Coronary artery (tissue), 2 donors: ENCODE measurements at regions not wholly inside any gene's neighbourhood (a gene's known extent, or its start where the extent isn't known, plus 50 kb on each side); places are given as distances from the start of the nearest gene placed in this dataset.
A peak's percentile ranks its signal among the peaks of the same experiment; 100 is the strongest.
"Not testable (repeated sequence)": the region's sequence is repeated elsewhere in the genome, so short reads cannot be mapped to it uniquely, and the experiment has no call there.

Experiments used
- DNase-seq: peaks from one replicate; pipeline ENCODE4 v3.0.0-alpha.2; 2017; ENCODE audit warnings: low spot score
- H3K27ac ChIP-seq, 2 donors: fragments of 200-600 bp; sonication (generic); one replicate each; pipeline ENCODE4 v1.5.1; 2016 to 2019
- H3K4me3 ChIP-seq: fragments of 200-600 bp; sonication (generic); 2 replicates; pipeline ENCODE4 v1.5.1; 2016; ENCODE audit warnings: mild to moderate bottlenecking, moderate library complexity
- TF ChIP-seq, protein P1 (sequence below): fragments of 200-600 bp; sonication (generic); IDR thresholded peaks from one replicate; pipeline ENCODE4 v1.5.1; 2019; ENCODE audit warnings: antibody characterized with exemption

DNA sequence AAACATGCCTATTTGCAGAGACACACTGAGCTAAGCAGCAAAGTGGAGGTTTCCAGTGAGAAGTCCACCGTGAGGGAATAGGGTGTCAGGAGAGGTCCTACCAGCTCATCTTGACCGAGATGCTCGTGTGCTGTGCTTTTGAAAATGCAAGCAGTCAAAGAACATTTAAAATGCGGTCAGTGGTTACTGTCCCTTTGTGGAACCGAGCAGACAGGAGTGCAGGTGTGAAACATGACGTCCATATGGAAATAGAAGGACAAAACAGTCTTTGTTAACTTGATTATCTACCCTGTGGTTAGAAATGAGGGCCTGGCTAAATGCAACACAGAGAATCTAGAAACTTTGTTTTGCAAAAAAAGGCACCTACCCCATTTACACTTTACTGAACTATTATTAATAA is 473.3 kb downstream of the SPATA31A6 start:
- H3K27ac ChIP-seq, DNase-seq, H3K4me3 ChIP-seq: not testable (repeated sequence)

DNA sequence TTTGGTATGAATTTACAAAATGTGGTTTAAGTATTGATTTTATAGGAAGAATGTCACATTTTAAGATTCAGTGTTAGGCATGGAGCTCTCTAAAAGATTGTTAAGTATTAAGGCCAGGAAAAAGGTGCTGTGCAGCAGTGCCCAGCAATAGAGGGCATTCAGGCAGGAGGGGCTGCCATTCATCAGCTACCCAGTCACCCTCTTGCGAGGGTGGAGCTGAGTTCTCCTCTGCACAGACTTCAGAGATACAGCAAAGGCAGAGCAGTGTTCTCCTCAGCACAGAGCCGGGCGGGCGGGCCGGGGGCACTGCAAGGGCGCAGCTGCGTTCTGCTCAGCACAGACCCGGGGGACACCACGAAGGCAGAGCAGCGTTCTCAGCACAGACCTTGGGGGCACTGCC is 474.0 kb downstream of the SPATA31A6 start:
- not testable (repeated sequence) for H3K27ac ChIP-seq, DNase-seq, H3K4me3 ChIP-seq

DNA sequence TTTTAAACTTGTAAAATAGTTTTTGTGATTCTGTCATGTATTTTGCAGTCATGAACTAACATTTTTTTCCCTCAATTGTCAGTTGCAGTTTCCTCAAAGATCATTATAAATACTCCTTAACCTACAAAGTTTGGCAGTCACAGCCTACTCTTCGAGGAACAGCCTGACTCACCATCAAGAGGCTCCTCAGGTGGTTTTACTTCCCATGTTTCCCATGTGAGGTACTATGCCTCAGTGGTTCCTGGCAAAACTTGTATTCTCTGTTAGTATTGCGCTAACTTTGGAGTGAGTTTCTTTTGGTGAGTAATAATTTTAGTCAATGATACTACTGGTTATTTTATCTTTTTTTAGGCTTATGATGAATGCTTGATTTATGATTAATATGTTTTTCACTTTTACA is 513.7 kb downstream of the SPATA31A6 start:
- H3K4me3 ChIP-seq, H3K27ac ChIP-seq, DNase-seq: not testable (repeated sequence)

DNA sequence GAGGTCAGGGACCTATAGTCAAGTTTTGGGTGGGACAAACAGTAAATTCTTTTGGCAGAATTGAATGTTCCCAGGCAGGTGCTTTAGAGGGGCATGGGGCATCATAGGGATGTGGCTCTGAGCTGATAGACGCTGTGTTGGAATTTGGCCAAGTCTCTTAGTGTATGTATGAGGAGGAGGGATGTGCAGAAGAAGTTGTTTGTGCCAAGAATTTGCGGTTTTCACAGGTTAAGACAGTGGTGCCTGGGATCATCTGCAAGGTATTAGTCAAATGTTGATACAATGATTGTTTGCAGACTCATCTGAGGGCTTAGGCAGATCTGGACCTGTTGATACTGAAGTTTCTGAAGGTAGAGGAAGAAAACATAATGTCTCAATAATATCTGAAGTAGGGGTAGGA is 519.4 kb downstream of the SPATA31A6 start:
- DNase-seq, H3K27ac ChIP-seq, H3K4me3 ChIP-seq: not testable (repeated sequence)

DNA sequence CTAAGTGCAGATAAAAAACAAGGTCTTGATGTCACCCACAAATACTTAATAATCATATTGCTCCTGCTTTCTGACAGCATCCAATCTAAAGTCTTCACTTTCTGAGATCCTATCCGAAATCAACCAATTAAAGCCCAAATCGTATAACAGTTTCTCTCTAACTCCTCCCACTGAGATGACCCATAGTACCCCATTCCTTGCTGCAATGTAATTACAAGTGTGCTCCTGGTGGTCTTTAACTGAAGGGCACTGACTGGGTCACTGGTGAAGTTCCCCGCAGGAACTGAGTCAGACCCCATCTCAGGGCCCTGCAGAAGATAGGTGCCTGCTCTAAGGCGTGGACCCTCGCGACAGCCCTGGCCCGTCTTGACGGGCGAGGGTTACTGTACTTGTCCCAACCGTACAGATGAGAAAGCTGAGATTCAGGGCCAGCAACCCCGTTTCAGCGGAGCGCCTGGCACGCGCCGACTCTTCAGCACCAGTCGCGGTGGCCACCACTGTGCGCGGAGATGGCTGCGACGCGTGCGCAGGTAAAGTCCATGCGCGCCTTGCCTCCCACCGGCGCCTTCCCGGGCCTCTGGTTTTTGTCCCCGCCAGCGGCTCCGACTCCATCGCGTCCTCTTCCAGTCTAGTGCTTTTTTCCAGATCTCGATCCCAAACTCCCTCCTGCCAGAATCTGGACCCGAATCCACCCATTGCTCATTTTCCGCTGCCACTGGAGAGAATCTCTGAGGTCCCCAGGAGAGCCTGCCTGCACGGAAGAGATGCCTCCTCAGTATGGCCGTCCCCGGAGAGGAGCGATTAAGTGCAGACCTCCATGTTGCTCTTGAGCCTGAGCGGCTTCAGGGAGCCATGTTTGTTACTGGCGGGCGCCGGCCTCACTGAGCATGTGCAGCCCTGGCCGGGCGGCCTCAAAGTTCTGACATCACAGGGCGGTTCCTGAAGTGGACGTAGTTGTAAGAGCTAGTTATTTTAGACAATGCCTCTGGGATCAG is 541.7 kb downstream of the SPATA31A6 start:
- H3K4me3 ChIP-seq, result not testable (repeated sequence)

DNA sequence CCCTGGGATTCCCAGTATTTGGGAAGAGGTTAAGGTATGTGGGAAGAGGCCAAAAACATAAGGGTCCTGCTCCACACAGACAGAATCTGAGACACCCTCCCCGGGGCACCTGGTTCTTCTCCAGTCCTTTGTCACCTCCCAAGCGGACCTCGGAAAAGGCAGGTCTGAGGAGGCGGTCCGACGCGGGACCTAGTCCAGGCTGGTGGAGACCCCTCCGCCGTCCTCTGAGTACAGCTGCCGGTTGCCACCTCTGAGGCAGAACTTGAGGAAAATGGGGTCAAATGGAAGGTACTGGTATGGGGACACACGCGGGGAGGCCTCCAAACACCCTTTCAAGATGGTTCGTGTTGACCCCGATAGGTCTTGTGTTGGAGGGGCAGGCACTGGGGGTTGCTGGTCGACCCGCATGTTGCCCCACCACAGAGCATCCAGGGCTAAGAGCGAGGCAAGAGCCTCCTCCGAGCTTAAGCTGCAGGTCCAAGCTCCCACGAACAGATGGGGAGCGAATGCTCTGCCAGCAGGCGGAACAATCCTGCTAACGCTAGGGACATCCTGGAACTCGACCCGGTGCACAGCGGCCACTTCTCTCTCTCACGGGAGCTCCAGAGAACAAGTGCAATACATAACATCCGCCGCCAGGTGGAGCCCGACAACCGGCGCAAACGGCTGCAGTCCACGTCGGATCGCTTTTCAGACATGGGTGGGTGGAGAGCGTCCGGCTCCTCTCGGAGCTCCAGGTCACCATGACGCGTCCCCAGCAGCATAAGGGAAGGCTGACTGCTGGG is 559.8 kb downstream of the SPATA31A6 start:
- TF ChIP-seq, protein P1, sequence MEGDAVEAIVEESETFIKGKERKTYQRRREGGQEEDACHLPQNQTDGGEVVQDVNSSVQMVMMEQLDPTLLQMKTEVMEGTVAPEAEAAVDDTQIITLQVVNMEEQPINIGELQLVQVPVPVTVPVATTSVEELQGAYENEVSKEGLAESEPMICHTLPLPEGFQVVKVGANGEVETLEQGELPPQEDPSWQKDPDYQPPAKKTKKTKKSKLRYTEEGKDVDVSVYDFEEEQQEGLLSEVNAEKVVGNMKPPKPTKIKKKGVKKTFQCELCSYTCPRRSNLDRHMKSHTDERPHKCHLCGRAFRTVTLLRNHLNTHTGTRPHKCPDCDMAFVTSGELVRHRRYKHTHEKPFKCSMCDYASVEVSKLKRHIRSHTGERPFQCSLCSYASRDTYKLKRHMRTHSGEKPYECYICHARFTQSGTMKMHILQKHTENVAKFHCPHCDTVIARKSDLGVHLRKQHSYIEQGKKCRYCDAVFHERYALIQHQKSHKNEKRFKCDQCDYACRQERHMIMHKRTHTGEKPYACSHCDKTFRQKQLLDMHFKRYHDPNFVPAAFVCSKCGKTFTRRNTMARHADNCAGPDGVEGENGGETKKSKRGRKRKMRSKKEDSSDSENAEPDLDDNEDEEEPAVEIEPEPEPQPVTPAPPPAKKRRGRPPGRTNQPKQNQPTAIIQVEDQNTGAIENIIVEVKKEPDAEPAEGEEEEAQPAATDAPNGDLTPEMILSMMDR, result peak; percentile 59
- H3K4me3 ChIP-seq, H3K27ac ChIP-seq: not testable (repeated sequence)
- peak; percentile 77 for DNase-seq

More for the DNA sequence above, 541.7 kb downstream of the SPATA31A6 start:
- not testable (repeated sequence) for DNase-seq
- H3K27ac ChIP-seq, result peak overlapping the region in 1 of 2 donors; percentile 22

DNA sequence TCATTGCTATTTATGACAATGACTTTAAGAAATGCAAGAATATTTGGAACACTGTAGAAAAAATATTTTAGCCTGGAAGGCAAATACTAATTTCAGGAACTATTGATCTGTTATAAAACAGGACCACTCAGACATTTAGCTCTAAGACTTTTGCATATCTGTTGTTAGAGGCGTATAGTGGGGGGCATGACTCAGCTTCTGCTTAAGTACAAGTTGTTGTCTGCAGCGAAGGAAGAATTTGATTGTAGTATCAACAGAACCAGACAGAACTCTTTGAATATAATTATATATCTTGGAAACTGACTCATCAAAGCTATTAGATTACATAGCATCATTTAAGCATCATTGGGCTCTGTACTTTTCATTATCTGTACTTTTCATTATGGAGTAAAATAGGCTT is 573.8 kb downstream of the SPATA31A6 start:
- not testable (repeated sequence) for H3K27ac ChIP-seq, H3K4me3 ChIP-seq, DNase-seq

DNA sequence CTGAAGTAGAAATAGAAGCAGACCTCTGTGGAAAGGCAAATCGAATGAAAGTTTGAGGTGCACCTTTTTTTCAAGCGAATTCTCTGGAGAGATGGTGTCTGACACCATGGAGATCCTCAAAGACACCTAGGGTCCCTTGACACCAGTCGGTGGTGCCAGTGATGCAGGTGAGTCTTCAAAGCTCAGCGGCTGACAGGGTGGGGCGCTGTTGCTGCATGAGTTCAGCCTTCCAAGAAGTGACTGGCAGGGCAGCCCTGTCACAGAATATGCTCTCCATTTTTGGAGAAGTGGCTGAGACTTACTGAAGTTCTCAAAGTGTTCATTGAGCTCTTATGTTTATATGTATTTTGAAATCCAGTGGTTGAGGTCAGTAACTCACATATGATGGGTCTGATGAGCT is 575.9 kb downstream of the SPATA31A6 start:
- H3K4me3 ChIP-seq, H3K27ac ChIP-seq, DNase-seq: not testable (repeated sequence)

DNA sequence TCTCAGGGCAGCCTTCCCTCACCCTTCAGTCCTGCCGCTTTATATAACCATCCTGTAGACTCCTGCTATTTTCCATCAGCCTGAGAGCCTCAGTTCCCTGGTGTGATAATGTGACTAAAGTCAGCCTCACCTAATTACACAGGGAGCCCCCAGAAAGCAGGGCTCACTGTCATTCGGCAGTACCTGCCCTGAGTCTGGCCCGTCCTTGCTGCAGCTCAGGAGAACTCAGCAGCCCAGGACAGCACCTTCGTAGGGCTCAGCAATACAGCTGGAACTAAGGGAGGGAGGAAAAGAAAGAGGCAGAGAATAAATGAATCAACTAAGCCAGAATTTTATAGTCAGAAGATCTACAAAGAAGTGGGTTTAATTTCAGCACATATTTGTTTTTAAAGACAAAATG is 598.7 kb downstream of the SPATA31A6 start:
- not testable (repeated sequence) for H3K27ac ChIP-seq, DNase-seq, H3K4me3 ChIP-seq

DNA sequence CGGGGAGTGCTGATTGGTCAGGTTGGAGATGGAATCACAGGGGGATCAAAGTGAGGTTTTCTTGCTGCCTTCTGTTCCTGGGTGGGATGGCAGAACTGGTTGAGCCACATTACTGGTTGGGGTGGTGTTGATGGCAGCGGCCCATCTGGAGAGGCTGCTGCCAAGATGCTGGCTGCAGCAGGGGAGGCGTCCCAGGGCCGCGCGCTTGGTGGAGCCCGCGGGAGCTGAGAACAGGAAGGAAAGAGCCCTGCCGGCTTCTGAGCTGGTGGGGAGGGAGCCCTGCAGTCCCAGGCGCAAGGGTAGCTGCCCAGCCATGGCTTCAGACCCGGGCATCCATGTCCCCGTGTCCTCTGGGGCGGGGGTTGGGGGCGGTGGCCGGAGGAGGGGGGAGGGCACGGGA is 609.3 kb downstream of the SPATA31A6 start:
- not testable (repeated sequence) for DNase-seq, H3K27ac ChIP-seq, H3K4me3 ChIP-seq

DNA sequence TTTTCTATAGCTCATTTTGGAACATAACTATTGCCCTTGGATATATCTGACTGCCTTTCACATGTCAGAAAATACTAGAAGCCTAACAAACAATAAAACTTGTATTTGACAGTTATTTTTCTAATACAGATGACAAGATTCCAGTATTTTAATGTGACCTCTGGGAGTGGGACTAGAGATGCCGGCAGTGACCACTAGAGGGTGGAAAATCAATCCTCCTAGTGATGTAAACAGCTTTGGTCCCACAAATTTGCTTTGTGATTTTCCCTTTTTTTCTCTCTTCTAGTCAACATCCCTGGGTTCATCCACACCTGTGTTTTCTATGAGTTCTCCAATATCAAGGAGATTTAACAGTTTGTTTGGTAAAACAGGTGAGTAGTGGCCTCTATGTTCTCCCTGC is 615.1 kb downstream of the SPATA31A6 start:
- DNase-seq, H3K27ac ChIP-seq, H3K4me3 ChIP-seq: not testable (repeated sequence)

DNA sequence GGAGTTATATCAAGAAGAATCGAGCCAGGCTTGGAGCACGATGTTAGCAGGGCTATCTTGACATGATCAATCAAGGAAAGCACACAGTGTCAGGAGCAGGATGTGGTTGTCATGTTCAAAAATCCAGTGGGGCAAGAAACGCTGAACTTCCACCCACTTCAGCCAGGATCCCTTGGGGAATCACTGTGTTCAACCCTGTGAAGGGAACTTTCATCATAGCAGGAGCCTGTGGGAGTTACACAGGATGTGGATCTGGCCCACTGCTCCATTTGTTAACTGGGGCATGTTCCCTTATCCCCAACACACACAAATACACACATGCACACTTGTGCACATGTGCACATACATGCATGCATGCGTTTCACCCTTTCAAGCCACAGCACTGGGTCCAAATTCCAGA is 619.3 kb downstream of the SPATA31A6 start:
- H3K27ac ChIP-seq, H3K4me3 ChIP-seq, DNase-seq: not testable (repeated sequence)

DNA sequence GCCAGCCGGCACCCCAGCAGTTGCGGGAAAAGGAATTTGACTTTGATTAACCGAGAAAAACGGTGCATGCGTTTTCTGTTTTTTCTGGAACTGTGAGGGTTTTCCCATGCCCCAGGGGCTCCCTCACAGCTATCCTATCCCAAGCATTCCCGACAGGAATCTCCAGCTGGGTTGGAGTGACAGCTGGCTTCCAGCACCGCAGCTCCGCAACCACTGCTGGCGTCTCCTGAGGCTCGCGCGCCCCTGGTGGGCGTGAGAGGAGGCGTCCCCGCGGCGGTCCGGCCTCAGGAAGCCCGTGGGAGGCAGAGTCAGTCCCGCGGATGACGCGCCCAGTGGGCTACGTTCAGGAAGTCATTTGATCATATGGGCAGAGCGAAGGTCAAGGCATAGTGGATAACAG is 623.2 kb downstream of the SPATA31A6 start:
- DNase-seq, H3K27ac ChIP-seq, H3K4me3 ChIP-seq: not testable (repeated sequence)

DNA sequence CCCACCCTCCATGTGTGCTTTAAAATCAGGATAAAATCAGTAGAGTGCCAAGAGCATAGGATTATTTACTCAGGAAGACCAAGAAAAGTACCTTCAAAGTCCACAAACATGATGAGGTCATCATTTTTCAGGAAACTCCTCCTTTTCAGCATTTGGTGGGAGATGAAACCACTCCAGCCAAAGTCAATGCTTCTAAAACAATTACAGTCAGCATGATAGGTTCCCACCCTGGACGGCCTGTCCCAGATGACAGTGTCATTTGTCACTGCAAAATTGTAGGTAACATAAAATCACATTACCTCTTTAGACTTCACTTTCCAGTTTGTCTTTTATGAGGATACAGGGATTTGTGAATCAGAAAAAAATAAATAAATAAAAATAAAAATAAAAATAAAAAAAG is 638.0 kb downstream of the SPATA31A6 start:
- H3K4me3 ChIP-seq, H3K27ac ChIP-seq, DNase-seq: not testable (repeated sequence)

DNA sequence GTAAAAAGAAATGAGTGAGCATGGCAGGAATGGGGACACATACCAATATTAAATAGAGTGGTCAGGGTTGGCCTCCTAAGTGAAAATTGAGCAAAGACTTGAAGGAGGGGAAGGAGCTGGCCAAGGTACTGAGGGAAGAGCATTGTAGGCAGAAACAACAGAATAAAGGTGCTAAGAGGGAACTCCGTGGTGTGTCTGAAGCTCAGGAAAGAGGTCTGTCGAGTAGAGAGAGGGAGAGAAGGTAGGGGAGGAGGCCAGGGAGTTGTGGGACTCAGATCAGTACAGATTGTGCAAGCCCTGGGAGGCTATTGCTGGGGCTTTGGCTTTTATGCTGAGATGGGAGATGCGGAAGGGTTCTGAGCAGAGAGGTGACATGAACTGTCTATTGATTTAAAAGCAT is 664.7 kb downstream of the SPATA31A6 start:
- H3K27ac ChIP-seq, DNase-seq, H3K4me3 ChIP-seq: not testable (repeated sequence)

DNA sequence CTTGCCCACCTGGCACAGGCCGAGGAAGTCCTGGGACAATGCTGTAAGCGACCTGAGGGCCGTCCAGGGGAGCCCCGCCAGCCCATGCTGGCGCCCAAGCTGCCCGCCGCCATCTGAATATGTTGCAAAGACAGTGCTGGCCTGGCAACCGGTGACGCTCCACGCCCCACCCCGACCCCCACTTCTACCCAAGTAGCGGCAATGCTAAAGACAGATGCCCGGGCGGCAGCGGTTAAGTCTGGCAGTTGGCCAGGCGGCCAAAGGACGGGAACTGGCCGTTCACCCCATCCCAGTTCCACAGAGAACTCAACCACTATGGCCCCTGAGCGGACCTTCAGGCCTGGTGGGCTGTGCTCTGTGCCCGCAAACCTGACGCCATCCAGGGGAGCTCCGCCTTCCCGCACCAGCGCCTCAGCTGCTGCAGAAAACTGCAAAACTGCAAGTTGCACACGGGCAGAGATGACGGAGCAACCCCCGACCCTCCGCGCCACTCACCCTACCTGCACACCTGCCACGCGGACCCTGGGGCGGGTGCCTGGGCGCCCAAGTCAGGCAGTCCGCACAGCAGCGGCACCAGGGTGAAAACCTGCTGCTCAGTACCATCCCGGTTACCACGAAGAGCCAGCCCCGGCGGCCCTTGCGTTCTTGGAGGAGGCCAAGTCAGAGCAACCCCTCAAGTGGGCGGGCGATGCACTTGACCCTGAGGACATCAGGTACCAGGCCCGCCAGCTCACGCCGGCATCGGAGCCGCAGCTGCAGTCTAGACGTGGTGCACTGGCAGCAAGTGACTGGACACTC is 667.6 kb downstream of the SPATA31A6 start:
- H3K4me3 ChIP-seq, H3K27ac ChIP-seq, DNase-seq: not testable (repeated sequence)

DNA sequence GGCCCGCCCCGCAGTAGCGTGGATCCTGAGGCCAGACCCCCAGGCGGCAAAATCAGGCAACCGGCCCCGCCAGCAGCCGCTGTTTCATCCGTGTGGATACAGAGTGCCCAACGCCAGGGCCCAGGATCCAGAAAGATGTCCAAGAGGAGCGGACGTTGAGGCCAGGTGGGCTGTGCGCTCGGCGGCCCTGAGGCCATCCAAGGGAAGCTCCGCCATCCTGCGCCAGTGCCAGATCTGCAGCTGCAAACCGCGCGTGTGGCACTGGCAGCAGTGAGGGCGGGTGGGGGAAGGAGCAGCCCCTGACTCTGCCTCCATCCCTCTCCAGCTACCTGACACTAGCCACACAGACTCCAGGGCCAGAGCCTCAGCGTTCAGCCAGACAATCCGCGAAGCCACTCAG is 668.2 kb downstream of the SPATA31A6 start:
- H3K4me3 ChIP-seq, result peak overlapping the region; percentile 40
- DNase-seq, H3K27ac ChIP-seq: not testable (repeated sequence)
